SU-DHL-6 (cell line): ENCODE measurements at regions not wholly inside any gene's neighbourhood (a gene's known extent, or its start where the extent isn't known, plus 50 kb on each side); places are given as distances from the start of the nearest gene placed in this dataset.

ENCODE experiments used
- H2AFZ ChIP-seq: fragments of 200-600 bp; sonication (generic); 2 replicates; pipeline ENCODE4 v1.6.1; 2014; ENCODE audit warnings: low read depth, mild to moderate bottlenecking, moderate library complexity, mixed read lengths, antibody characterized with exemption, low read length; ENCODE audit not compliant: severe bottlenecking
- H3F3A ChIP-seq: fragments of 200-600 bp; shearing (Covaris generic); 2 replicates; pipeline ENCODE4 v1.6.0; 2016; ENCODE audit warnings: antibody characterized with exemption, mild to moderate bottlenecking; ENCODE audit not compliant: insufficient read depth
- H3K27ac ChIP-seq: fragments of 200-600 bp; sonication (generic); 2 replicates; pipeline ENCODE4 v1.5.1; 2016; ENCODE audit warnings: low read depth, mild to moderate bottlenecking, low read length, moderate library complexity, mixed read lengths
- H3K27me3 ChIP-seq: fragments of 200-600 bp; sonication (generic), shearing (Covaris generic); 2 replicates; pipeline ENCODE4 v1.6.0; 2014; ENCODE audit warnings: mild to moderate bottlenecking, low read length
- H3K36me3 ChIP-seq: fragments of 200-600 bp; sonication (generic); 2 replicates; pipeline ENCODE4 v1.6.1; 2014; ENCODE audit warnings: mild to moderate bottlenecking, low read length, mixed read lengths
- H3K4me2 ChIP-seq: fragments of 300-600, 200-600 bp; shearing (Covaris generic), sonication (generic); 2 replicates; pipeline ENCODE4 v1.6.0; 2014; ENCODE audit warnings: low read length, low read depth, mild to moderate bottlenecking; ENCODE audit not compliant: poor library complexity, severe bottlenecking
- H3K4me3 ChIP-seq: fragments of 200-600 bp; sonication (generic); 2 replicates; pipeline ENCODE4 v1.5.1; 2014; ENCODE audit warnings: antibody characterized with exemption, low read length, mild to moderate bottlenecking, mixed read lengths; ENCODE audit not compliant: insufficient read depth, poor library complexity, severe bottlenecking
- H3K79me2 ChIP-seq: fragments of 200-600 bp; sonication (generic); 2 replicates; pipeline ENCODE4 v1.6.1; 2014; ENCODE audit warnings: mild to moderate bottlenecking, low read length, moderate library complexity; ENCODE audit not compliant: insufficient read depth
- H3K9ac ChIP-seq: fragments of 200-600 bp; sonication (generic); 2 replicates; pipeline ENCODE4 v1.7.0; 2014; ENCODE audit warnings: mild to moderate bottlenecking, low read length
- H3K9me2 ChIP-seq: fragments of 200-600 bp; sonication (generic); replicated peaks from 2 replicates; pipeline ENCODE4 v1.6.1; 2014; ENCODE audit warnings: low read length; ENCODE audit not compliant: insufficient read depth
- H3K9me3 ChIP-seq: fragments of 200-600 bp; sonication (generic); 2 replicates; pipeline ENCODE4 v1.6.1; 2014; ENCODE audit warnings: low read length, mixed read lengths; ENCODE audit not compliant: insufficient read depth
- H4K20me1 ChIP-seq: fragments of 200-600 bp; sonication (generic); 2 replicates; pipeline ENCODE4 v1.6.1; 2014; ENCODE audit warnings: low read depth, mild to moderate bottlenecking, antibody characterized with exemption, low read length, moderate library complexity, mixed read lengths
- CTCF ChIP-seq: fragments of 200-600 bp; sonication (generic); IDR thresholded peaks from one replicate; pipeline ENCODE4 v1.5.1; 2017; ENCODE audit warnings: antibody characterized with exemption, mild to moderate bottlenecking, low read length, moderate library complexity; ENCODE audit not compliant: insufficient read depth, poor library complexity, severe bottlenecking
- EZH2phosphoT487 ChIP-seq: fragments of 200-600 bp; sonication (generic), shearing (Covaris generic); conservative IDR thresholded peaks from 2 replicates; pipeline ENCODE4 v1.6.1; 2018; ENCODE audit warnings: mild to moderate bottlenecking, antibody characterized with exemption, low read length, moderate library complexity, mixed read lengths

GRCh38 chr1:184258525-184258924 is 128.3 kb upstream of the C1orf21 start:
- Histone ChIP-seq H3K9me2 (no peaks in the 10 kb centered on the region), H3K9me3 (no peaks in the 10 kb centered on the region), H3K36me3 (no peaks in the 10 kb centered on the region), H3K4me3 (no peak overlapping the region), H3K27me3 (no peaks in the 10 kb centered on the region), H3K79me2 (no peaks in the 10 kb centered on the region), H3K4me2 (no peak overlapping the region), H4K20me1 (no peaks in the 10 kb centered on the region), H3K9ac (no peak overlapping the region), H3F3A (no peaks in the 10 kb centered on the region), H2AFZ (no peak overlapping the region), H3K27ac (no peak overlapping the region)
- no peak for TF ChIP-seq EZH2phosphoT487
- no peak for TF ChIP-seq CTCF

DNA sequence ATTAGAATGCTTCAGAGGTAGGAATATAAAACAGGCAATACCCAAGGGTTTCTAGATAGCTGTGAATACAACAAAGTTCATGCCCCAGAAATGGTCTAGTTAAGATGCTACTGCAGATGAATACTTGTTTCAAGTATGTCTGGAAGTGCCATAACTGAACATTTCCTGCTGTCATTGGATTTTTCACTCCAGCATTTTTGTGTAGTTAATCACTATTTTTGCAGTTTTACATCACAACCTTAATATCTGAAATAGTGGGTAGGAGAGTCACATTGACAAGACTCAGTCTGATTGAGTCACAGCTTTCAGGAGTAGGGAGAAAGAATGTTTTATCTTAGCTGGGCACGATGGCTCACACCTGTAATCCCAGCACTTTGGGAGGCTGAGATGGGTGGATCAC is 126.4 kb upstream of the C1orf21 start:
- H3K9ac ChIP-seq, result no peak overlapping the region
- no peak overlapping the region for H3K4me3 ChIP-seq
- H4K20me1 ChIP-seq, result no peaks in the 10 kb centered on the region
- no peaks in the 10 kb centered on the region for H3K79me2 ChIP-seq
- no peaks in the 10 kb centered on the region for H3K27me3 ChIP-seq
- no peaks in the 10 kb centered on the region for H3K9me3 ChIP-seq
- H3K36me3 ChIP-seq, result no peaks in the 10 kb centered on the region
- H3K4me2 ChIP-seq, result no peak overlapping the region
- TF ChIP-seq EZH2phosphoT487 (no peak), CTCF (no peak)
- H3F3A ChIP-seq, result no peaks in the 10 kb centered on the region
- no peaks in the 10 kb centered on the region for H3K9me2 ChIP-seq
- no peak overlapping the region for H2AFZ ChIP-seq
- no peak overlapping the region for H3K27ac ChIP-seq

DNA sequence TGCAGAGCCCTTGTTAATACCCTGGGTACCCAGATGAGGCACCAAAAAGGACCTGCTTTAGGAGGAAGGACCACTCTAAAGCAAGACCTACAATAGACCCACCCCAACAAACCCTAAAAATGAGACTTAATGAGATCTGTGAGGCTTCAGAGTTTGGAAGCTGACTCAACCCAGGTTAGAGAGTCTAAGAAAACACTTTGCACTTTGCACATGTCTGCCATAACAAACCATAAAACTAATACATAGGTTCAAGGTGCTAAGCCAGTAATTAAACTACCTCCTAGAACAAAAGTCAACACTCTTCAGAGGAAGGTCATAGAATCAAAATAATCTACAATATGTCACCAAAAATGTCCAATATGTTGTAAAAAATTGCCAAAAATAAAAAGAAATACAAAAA is 124.7 kb upstream of the C1orf21 start:
- H3K9me2 ChIP-seq, result no peaks in the 10 kb centered on the region
- H3K9me3 ChIP-seq, result no peaks in the 10 kb centered on the region
- no peak overlapping the region for H3K4me3 ChIP-seq
- no peaks in the 10 kb centered on the region for H3K79me2 ChIP-seq
- TF ChIP-seq EZH2phosphoT487 (no peak), CTCF (no peak)
- no peak overlapping the region for H2AFZ ChIP-seq
- no peak overlapping the region for H3K9ac ChIP-seq
- no peaks in the 10 kb centered on the region for H3F3A ChIP-seq
- H3K27ac ChIP-seq, result no peak overlapping the region
- H3K27me3 ChIP-seq, result no peaks in the 10 kb centered on the region
- no peak overlapping the region for H3K4me2 ChIP-seq
- H4K20me1 ChIP-seq, result no peaks in the 10 kb centered on the region
- H3K36me3 ChIP-seq, result no peaks in the 10 kb centered on the region

GRCh38 chr1:184267747-184268146 is 119.1 kb upstream of the C1orf21 start:
- H3K9ac ChIP-seq, result no peak overlapping the region
- no peak overlapping the region for H2AFZ ChIP-seq
- H3K79me2 ChIP-seq, result no peaks in the 10 kb centered on the region
- no peaks in the 10 kb centered on the region for H3K9me3 ChIP-seq
- no peak overlapping the region for H3K4me2 ChIP-seq
- no peaks in the 10 kb centered on the region for H3K27me3 ChIP-seq
- no peak overlapping the region for H3K4me3 ChIP-seq
- H3K9me2 ChIP-seq, result no peaks in the 10 kb centered on the region
- H4K20me1 ChIP-seq, result no peaks in the 10 kb centered on the region
- no peaks in the 10 kb centered on the region for H3F3A ChIP-seq
- H3K36me3 ChIP-seq, result no peaks in the 10 kb centered on the region
- no peak overlapping the region for H3K27ac ChIP-seq
- TF ChIP-seq EZH2phosphoT487 (no peak), CTCF (no peak)
